ENCODE measurements at regions not wholly inside any gene's neighbourhood (a gene's known extent, or its start where the extent isn't known, plus 50 kb on each side); places are given as distances from the start of the nearest gene placed in this dataset.

DNA sequence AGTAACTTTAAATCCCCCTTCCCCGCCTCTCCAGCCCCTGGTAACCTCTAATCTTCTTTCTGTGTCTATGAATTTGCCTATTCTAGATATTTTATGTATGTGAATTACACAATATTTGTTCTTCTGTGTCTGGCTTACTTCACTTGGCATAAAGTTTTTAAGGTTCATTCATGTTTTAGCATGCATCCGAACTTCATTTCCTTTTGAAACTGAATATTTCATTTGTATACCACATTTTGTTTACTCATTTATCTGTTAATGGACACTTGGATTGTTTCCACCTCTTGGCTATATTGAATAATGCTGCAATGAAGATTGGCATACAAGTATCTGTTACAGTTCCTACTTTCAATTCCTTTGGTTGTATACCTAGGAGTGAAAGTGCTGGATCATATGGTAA, 205.3 kb downstream of the TM2D1 start:
- no peak for DNase-seq
- no peak for ATAC-seq
- intact Hi-C loops (cut with DNase I, micrococcal nuclease): no loop called here
- POLR2A ChIA-PET: no interaction called here
- Mint-ChIP-seq H3K4me1 (no peaks in the 10 kb centered on the region), H3K27ac (no peak overlapping the region), H3K27me3 (peaks cover 4% of the 10 kb centered on the region), H3K9me3 (ENCODE audit: low read depth) (no peaks in the 10 kb centered on the region), H3K36me3 (ENCODE audit: low read depth) (no peaks in the 10 kb centered on the region), H3K4me3 (no peak overlapping the region)
- CTCF ChIA-PET: interaction anchor here (1.0 kb wide), 1 partner anchor 10 kb away, joined by 3 read pairs; no protein-coding TSS in a partner anchor

DNA sequence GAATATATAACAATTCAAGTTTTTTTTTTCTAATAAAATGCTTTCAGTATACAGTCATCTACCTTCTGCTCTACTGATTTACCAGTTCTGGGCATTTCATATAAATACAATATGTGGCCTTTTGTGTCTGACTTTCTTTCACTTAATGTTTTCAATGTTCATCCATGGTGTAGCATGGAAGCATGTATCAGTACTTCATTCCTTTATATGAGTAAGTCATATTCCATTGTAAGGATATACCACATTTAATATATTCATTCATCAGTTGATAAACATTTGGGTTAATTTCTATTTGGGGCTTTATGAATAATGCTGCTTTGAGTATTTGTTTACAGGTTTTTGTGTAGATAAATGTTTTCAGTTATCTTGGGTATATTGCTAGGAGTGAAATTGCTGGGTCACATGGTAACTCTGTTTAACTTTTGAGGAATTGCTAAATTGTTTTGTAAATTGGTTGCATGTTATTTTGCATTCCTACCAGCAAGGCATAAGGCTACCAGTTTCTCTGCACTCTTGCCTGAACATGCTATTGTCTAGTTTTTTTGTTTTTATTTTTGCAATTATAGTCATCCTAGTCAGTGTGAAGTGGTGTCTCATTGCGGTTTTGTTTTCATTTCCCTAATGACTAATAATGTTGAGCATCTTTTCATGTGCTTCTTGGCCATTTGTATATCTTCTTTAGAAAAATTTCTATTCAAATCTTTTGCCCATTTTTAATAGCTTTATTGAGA, 206.1 kb downstream of the TM2D1 start:
- Mint-ChIP-seq H3K4me1 (no peaks in the 10 kb centered on the region), H3K4me3 (no peak overlapping the region), H3K36me3 (ENCODE audit: low read depth) (no peaks in the 10 kb centered on the region), H3K27me3 (peaks cover 4% of the 10 kb centered on the region), H3K9me3 (ENCODE audit: low read depth) (no peaks in the 10 kb centered on the region), H3K27ac (no peak overlapping the region)
- ATAC-seq (no peak), DNase-seq (no peak)
- POLR2A ChIA-PET: no interaction called here
- intact Hi-C loops (cut with DNase I, micrococcal nuclease): no loop called here
- CTCF ChIA-PET: no interaction called here

DNA sequence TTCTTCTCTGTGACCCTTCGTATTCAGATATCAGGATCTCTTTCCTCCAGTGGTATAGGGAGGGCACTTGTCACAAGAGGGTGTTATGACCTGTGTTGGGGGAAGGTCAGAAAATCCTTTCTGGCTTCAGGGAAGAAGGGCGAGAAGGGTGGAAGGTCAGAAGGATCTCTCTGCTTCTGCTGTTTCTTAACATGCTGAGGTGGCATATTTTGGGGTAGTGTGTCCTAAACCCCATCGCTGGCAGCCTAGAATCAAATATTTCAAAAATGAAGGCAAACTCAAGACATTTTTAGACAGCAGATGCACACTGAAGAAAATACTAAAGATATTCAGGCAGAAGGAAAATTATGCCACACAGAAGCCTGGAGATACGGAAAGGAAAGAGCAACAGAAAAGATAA, 207.6 kb downstream of the TM2D1 start:
- H3K4me3 Mint-ChIP-seq: no peak overlapping the region
- ChIA-PET CTCF (no interaction called here), POLR2A (no interaction called here)
- no peaks in the 10 kb centered on the region for H3K27me3 Mint-ChIP-seq
- intact Hi-C loops (cut with DNase I, micrococcal nuclease): no loop called here
- no peaks in the 10 kb centered on the region for H3K36me3 Mint-ChIP-seq (ENCODE audit: low read depth)
- H3K9me3 Mint-ChIP-seq (ENCODE audit: low read depth): no peaks in the 10 kb centered on the region
- no peak for ATAC-seq
- no peak overlapping the region for H3K27ac Mint-ChIP-seq
- DNase-seq: no peak
- H3K4me1 Mint-ChIP-seq: no peaks in the 10 kb centered on the region

DNA sequence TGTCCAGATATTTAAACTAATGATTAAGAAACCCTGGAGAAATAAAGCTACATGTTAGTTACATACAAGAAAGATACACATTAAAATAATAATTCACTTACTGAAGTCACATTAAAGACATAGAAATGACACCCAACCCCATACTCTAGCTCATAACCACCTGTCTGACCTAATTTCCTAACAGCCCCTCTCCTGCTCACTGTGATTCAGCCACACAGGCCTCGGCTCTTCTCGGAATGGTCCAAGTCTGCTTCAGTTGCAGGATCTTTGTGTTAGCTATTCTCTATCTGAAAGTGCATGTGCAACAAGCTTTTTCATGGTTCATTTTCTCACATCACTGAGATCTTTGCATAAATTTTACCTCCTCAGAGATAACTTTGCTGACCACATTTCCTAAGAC, 209.8 kb downstream of the TM2D1 start:
- Mint-ChIP-seq H3K36me3 (ENCODE audit: low read depth) (no peaks in the 10 kb centered on the region), H3K27me3 (no peaks in the 10 kb centered on the region), H3K9me3 (ENCODE audit: low read depth) (no peaks in the 10 kb centered on the region), H3K4me1 (no peaks in the 10 kb centered on the region), H3K27ac (no peak overlapping the region), H3K4me3 (no peak overlapping the region)
- ATAC-seq: no peak
- DNase-seq: no peak
- CTCF ChIA-PET: no interaction called here
- intact Hi-C loops (cut with DNase I, micrococcal nuclease): no loop called here
- POLR2A ChIA-PET: no interaction called here

All from activated CD4-positive, alpha-beta T cell treated with anti-CD3 and anti-CD28 coated beads for 36 hours (primary cell).